HEK293T (cell line): ENCODE measurements at regions not wholly inside any gene's neighbourhood (a gene's known extent, or its start where the extent isn't known, plus 50 kb on each side); places are given as distances from the start of the nearest gene placed in this dataset.

ENCODE experiments used
- ARNT ChIP-seq: fragments of 450-650 bp; IDR thresholded peaks from 2 replicates; pipeline ENCODE4 v1.6.1; 2017; ENCODE audit warnings: mild to moderate bottlenecking
- BHLHE40 ChIP-seq: fragments of 450-650 bp; IDR thresholded peaks from 2 replicates; pipeline ENCODE4 v1.6.1; 2016; ENCODE audit warnings: mild to moderate bottlenecking, moderate library complexity, borderline replicate concordance
- CTBP1 ChIP-seq: fragments of 450-650 bp; IDR thresholded peaks from 2 replicates; pipeline ENCODE4 v1.6.1; 2016; ENCODE audit warnings: borderline replicate concordance
- ELF4 ChIP-seq: fragments of 450-650 bp; IDR thresholded peaks from 2 replicates; pipeline ENCODE4 v1.6.1; 2017; ENCODE audit warnings: antibody characterized with exemption
- FOXK2 ChIP-seq: fragments of 450-650 bp; IDR thresholded peaks from 2 replicates; pipeline ENCODE4 v1.6.1; 2016; ENCODE audit warnings: mild to moderate bottlenecking
- FOXM1 ChIP-seq: fragments of 450-650 bp; IDR thresholded peaks from 2 replicates; pipeline ENCODE4 v1.6.1; 2017; ENCODE audit warnings: mild to moderate bottlenecking, borderline replicate concordance
- L3MBTL2 ChIP-seq: fragments of 450-650 bp; conservative IDR thresholded peaks from 2 replicates; pipeline ENCODE4 v1.6.1; 2016; ENCODE audit warnings: mild to moderate bottlenecking
- NFRKB ChIP-seq: fragments of 450-650 bp; IDR thresholded peaks from 2 replicates; pipeline ENCODE4 v1.6.1; 2016; ENCODE audit warnings: mild to moderate bottlenecking, moderate library complexity
- SP1 ChIP-seq: fragments of 450-650 bp; IDR thresholded peaks from 2 replicates; pipeline ENCODE4 v1.6.1; 2017
- ZNF384 ChIP-seq: fragments of 450-650 bp; IDR thresholded peaks from 2 replicates; pipeline ENCODE4 v1.6.1; 2016

- TF ChIP-seq BHLHE40 (no peak), L3MBTL2 (no peak), CTBP1 (no peak), ZNF384 (no peak), SP1 (no peak), ARNT (no peak), FOXM1 (no peak), FOXK2 (no peak), NFRKB (no peak), ELF4 (no peak)
Observed at GRCh38 chr7:69203871-69204270, 394.4 kb upstream of the AUTS2 start.
